Astrocyte (in vitro differentiated cells and primary cell): ENCODE measurements at regions not wholly inside any gene's neighbourhood (a gene's known extent, or its start where the extent isn't known, plus 50 kb on each side); places are given as distances from the start of the nearest gene placed in this dataset.
A peak's percentile ranks its signal among the peaks of the same experiment; 100 is the strongest.

Experiments used
- DNase-seq: peaks from one replicate; pipeline ENCODE4 v3.0.0-alpha.2; 2010; ENCODE audit warnings: low read depth
- FAIRE-seq: peaks from 2 replicates; lab custom pipeline; 2011; peaks lifted over from hg19 to GRCh38; lab: Jason Lieb, UNC
- H2AFZ ChIP-seq: 2 replicates; pipeline ENCODE4 v1.6.0; 2012; ENCODE audit warnings: low read depth, low read length, inconsistent platforms
- H3K27ac ChIP-seq: 2 replicates; pipeline ENCODE4 v1.5.1; 2011; ENCODE audit warnings: low read depth, low read length, inconsistent platforms
- H3K27me3 ChIP-seq: 2 replicates; pipeline ENCODE4 v1.6.0; 2011; ENCODE audit warnings: low read length, inconsistent platforms; ENCODE audit not compliant: insufficient read depth
- H3K36me3 ChIP-seq: 2 replicates; pipeline ENCODE4 v1.5.1; 2011; ENCODE audit warnings: low read length, inconsistent platforms; ENCODE audit not compliant: insufficient read depth
- H3K4me1 ChIP-seq: 2 replicates; pipeline ENCODE4 v1.5.1; 2011; ENCODE audit warnings: low read length, inconsistent platforms; ENCODE audit not compliant: insufficient read depth
- H3K4me2 ChIP-seq: 2 replicates; pipeline ENCODE4 v1.6.0; 2012; ENCODE audit warnings: low read length, inconsistent platforms
- H3K4me3 ChIP-seq: 2 replicates; pipeline ENCODE4 v1.5.1; 2011; ENCODE audit warnings: low read depth, mild to moderate bottlenecking, low read length, inconsistent platforms; ENCODE audit not compliant: insufficient read depth
- H3K79me2 ChIP-seq: 2 replicates; pipeline ENCODE4 v1.6.0; 2012; ENCODE audit warnings: mild to moderate bottlenecking, low read length, inconsistent platforms; ENCODE audit not compliant: insufficient read depth
- H3K9ac ChIP-seq: 2 replicates; pipeline ENCODE4 v1.6.0; 2012; ENCODE audit warnings: mild to moderate bottlenecking, low read length, inconsistent platforms
- H3K9me3 ChIP-seq: 2 replicates; pipeline ENCODE4 v1.5.1; 2012; ENCODE audit warnings: low read depth, mild to moderate bottlenecking, low read length, inconsistent platforms; ENCODE audit not compliant: insufficient read depth
- H4K20me1 ChIP-seq: 2 replicates; pipeline ENCODE4 v1.6.0; 2012; ENCODE audit warnings: low read length, inconsistent platforms; ENCODE audit not compliant: insufficient read depth
- H3K27ac Mint-ChIP-seq: one replicate; pipeline ENCODE4 v1.8.0; 2021; ENCODE audit warnings: mild to moderate bottlenecking, mixed read lengths; ENCODE audit not compliant: unreplicated experiment
- H3K27me3 Mint-ChIP-seq: one replicate; pipeline ENCODE4 v1.8.0; 2021; ENCODE audit warnings: low read depth, mixed read lengths; ENCODE audit not compliant: unreplicated experiment
- H3K36me3 Mint-ChIP-seq: one replicate; pipeline ENCODE4 v1.8.0; 2021; ENCODE audit warnings: low read depth, mixed read lengths; ENCODE audit not compliant: unreplicated experiment
- H3K4me1 Mint-ChIP-seq: one replicate; pipeline ENCODE4 v1.8.0; 2021; ENCODE audit warnings: low read depth, mixed read lengths; ENCODE audit not compliant: unreplicated experiment
- H3K4me3 Mint-ChIP-seq: one replicate; pipeline ENCODE4 v1.8.0; 2021; ENCODE audit warnings: mild to moderate bottlenecking, moderate library complexity, mixed read lengths; ENCODE audit not compliant: unreplicated experiment
- H3K9me3 Mint-ChIP-seq: one replicate; pipeline ENCODE4 v1.8.0; 2021; ENCODE audit warnings: mild to moderate bottlenecking, mixed read lengths; ENCODE audit not compliant: unreplicated experiment
- CTCF ChIP-seq: IDR thresholded peaks from 2 replicates; pipeline ENCODE4 v1.5.1; 2011; ENCODE audit warnings: low read depth, mild to moderate bottlenecking, inconsistent platforms, low read length, moderate library complexity; ENCODE audit not compliant: insufficient read depth
- EZH2 ChIP-seq: IDR thresholded peaks from 2 replicates; pipeline ENCODE4 v1.6.1; 2012; ENCODE audit warnings: mild to moderate bottlenecking, low read length, inconsistent platforms; ENCODE audit not compliant: insufficient read depth

DNA sequence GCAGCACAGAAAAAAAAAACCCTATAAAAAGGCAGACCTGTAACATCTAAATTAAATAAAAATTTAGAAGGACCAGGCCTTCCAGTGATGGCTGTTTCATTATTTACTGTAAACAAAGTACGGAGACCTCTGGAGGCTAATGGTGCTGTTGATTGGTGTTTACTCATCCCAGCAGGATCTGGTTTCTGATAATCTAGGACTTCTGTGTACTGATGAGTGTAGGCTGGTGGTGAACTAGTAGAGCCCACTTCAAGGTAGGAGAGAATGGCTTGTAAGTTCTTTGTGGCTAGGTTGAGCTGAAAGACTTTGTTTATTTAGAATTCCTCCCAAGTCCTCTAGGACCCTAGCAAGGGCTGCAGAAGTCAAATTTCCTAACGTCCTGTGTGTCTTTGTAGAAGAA, 398.1 kb upstream of the PITX2 start:
- no peaks in the 10 kb centered on the region for H3K36me3 ChIP-seq
- no peak overlapping the region for H3K27ac Mint-ChIP-seq

GRCh38 chr4:111022758-111023157, 399.9 kb upstream of the PITX2 start:
- no peaks in the 10 kb centered on the region for H3K9me3 Mint-ChIP-seq
- no peak overlapping the region for H3K4me3 Mint-ChIP-seq
- no peak overlapping the region for H3K4me3 ChIP-seq
- FAIRE-seq (no peak), DNase-seq (no peak)
- H3K4me2 ChIP-seq = no peak overlapping the region
- H3K36me3 Mint-ChIP-seq = no peaks in the 10 kb centered on the region
- H3K9ac ChIP-seq = no peak overlapping the region
- H3K79me2 ChIP-seq = no peaks in the 10 kb centered on the region
- no peak overlapping the region for H3K27ac Mint-ChIP-seq
- TF ChIP-seq EZH2 (no peak), CTCF (no peak)
- no peaks in the 10 kb centered on the region for H4K20me1 ChIP-seq
- H2AFZ ChIP-seq = no peak overlapping the region
- no peak overlapping the region for H3K27ac ChIP-seq
- no peaks in the 10 kb centered on the region for H3K4me1 ChIP-seq
- H3K27me3 ChIP-seq = no peaks in the 10 kb centered on the region
- H3K4me1 Mint-ChIP-seq = peaks cover 19% of the 10 kb centered on the region
- H3K9me3 ChIP-seq = no peaks in the 10 kb centered on the region
- no peaks in the 10 kb centered on the region for H3K27me3 Mint-ChIP-seq
- no peaks in the 10 kb centered on the region for H3K36me3 ChIP-seq

More for the DNA sequence above, 398.1 kb upstream of the PITX2 start:
- no peak for TF ChIP-seq EZH2
- TF ChIP-seq CTCF = no peak
- Histone ChIP-seq H3K9ac (no peak overlapping the region), H3K27me3 (no peaks in the 10 kb centered on the region), H3K4me3 (no peak overlapping the region), H2AFZ (no peak overlapping the region), H3K27ac (no peak overlapping the region), H3K9me3 (no peaks in the 10 kb centered on the region), H3K79me2 (no peaks in the 10 kb centered on the region), H3K4me1 (no peaks in the 10 kb centered on the region), H4K20me1 (no peaks in the 10 kb centered on the region), H3K4me2 (no peak overlapping the region)
- H3K27me3 Mint-ChIP-seq = no peaks in the 10 kb centered on the region
- DNase-seq = no peak
- peaks cover 5% of the 10 kb centered on the region for H3K4me1 Mint-ChIP-seq
- H3K4me3 Mint-ChIP-seq = no peak overlapping the region
- no peak for FAIRE-seq
- H3K36me3 Mint-ChIP-seq = no peaks in the 10 kb centered on the region
- no peaks in the 10 kb centered on the region for H3K9me3 Mint-ChIP-seq

DNA sequence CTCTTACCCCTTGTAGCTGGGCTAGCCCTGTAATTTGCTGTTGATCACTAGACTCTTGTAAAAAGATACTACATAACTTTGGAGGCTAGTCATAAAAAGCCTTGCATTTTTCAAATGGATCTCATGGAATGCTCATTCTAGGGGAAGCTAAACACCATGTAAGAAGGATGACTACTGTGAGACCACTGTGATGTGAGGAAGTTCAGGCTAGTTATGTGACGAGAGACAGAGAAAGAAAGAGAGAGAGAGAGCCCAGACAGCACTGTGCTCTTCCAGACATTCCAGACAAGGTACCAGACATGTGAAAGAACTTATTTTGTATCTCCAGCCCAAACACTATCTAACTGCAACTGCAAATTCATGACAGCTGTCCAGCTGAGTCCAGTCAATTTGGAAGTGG, 404.6 kb upstream of the PITX2 start:
- H3K27ac Mint-ChIP-seq = peak overlapping the region; percentile 97
- TF ChIP-seq EZH2 (no peak), CTCF (no peak)
- H3K79me2 ChIP-seq = no peaks in the 10 kb centered on the region

More for the DNA sequence above, 404.6 kb upstream of the PITX2 start:
- Mint-ChIP-seq H3K4me1 (peaks cover 40% of the 10 kb centered on the region), H3K4me3 (no peak overlapping the region), H3K27me3 (no peaks in the 10 kb centered on the region), H3K36me3 (no peaks in the 10 kb centered on the region), H3K9me3 (peaks cover 5% of the 10 kb centered on the region)
- Histone ChIP-seq H3K36me3 (no peaks in the 10 kb centered on the region), H3K4me3 (no peak overlapping the region), H3K4me1 (no peaks in the 10 kb centered on the region), H3K4me2 (peak overlapping the region; percentile 48), H3K27me3 (no peaks in the 10 kb centered on the region), H2AFZ (no peak overlapping the region), H3K27ac (peak overlapping the region; percentile 38), H3K9ac (no peak overlapping the region), H3K9me3 (no peaks in the 10 kb centered on the region), H4K20me1 (no peaks in the 10 kb centered on the region)
- FAIRE-seq = peak; percentile 98
- peak; percentile 85 for DNase-seq
